Osteocyte (in vitro differentiated cells): ENCODE measurements at regions not wholly inside any gene's neighbourhood (a gene's known extent, or its start where the extent isn't known, plus 50 kb on each side); places are given as distances from the start of the nearest gene placed in this dataset.

Experiments used
- DNase-seq: peaks from one replicate; pipeline ENCODE4 v3.0.0; 2021; ENCODE audit warnings: mixed read lengths; ENCODE audit not compliant: unreplicated experiment; ENCODE audit errors: extremely low spot score
- H3K27ac Mint-ChIP-seq: one replicate; pipeline ENCODE4 v1.8.0; 2021; ENCODE audit warnings: mild to moderate bottlenecking, mixed read lengths; ENCODE audit not compliant: unreplicated experiment
- H3K27me3 Mint-ChIP-seq: one replicate; pipeline ENCODE4 v1.8.0; 2021; ENCODE audit warnings: mixed read lengths; ENCODE audit not compliant: unreplicated experiment
- H3K36me3 Mint-ChIP-seq: one replicate; pipeline ENCODE4 v1.8.0; 2021; ENCODE audit warnings: mixed read lengths; ENCODE audit not compliant: unreplicated experiment
- H3K4me1 Mint-ChIP-seq: one replicate; pipeline ENCODE4 v1.8.0; 2021; ENCODE audit warnings: mixed read lengths; ENCODE audit not compliant: unreplicated experiment
- H3K4me3 Mint-ChIP-seq: one replicate; pipeline ENCODE4 v1.8.0; 2021; ENCODE audit warnings: mild to moderate bottlenecking, moderate library complexity, mixed read lengths; ENCODE audit not compliant: unreplicated experiment
- H3K9me3 Mint-ChIP-seq: one replicate; pipeline ENCODE4 v1.8.0; 2021; ENCODE audit warnings: mixed read lengths; ENCODE audit not compliant: unreplicated experiment
- TF ChIP-seq, protein P1 (sequence below): fragments of 200-600 bp; sonication (generic); IDR thresholded peaks from 2 replicates; pipeline ENCODE4 v1.5.0; 2021; ENCODE audit warnings: antibody characterized with exemption, mild to moderate bottlenecking, moderate library complexity

DNA sequence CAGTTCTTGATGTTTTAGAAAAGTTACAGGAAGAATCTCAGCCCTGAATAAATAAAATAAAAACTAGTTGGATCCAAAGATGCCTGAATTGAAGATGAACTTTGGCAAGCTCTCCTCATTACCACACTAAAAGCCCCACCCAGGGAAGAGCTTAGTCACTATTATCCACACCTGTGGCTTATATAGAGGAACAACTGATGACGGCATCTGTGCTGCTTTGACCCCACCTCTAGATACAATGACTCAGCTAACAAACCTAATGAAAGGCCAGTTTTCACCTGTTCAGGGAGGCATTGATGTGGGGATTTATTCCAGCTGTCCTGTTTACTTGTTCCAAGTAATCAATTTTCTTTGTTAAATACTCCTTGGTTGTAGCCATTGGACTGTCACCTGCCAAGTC is 604.7 kb upstream of the EPHA6 start:
- H3K27ac Mint-ChIP-seq: no peak overlapping the region
- no peak overlapping the region for H3K4me3 Mint-ChIP-seq
- no peak for DNase-seq
- TF ChIP-seq, protein P1, sequence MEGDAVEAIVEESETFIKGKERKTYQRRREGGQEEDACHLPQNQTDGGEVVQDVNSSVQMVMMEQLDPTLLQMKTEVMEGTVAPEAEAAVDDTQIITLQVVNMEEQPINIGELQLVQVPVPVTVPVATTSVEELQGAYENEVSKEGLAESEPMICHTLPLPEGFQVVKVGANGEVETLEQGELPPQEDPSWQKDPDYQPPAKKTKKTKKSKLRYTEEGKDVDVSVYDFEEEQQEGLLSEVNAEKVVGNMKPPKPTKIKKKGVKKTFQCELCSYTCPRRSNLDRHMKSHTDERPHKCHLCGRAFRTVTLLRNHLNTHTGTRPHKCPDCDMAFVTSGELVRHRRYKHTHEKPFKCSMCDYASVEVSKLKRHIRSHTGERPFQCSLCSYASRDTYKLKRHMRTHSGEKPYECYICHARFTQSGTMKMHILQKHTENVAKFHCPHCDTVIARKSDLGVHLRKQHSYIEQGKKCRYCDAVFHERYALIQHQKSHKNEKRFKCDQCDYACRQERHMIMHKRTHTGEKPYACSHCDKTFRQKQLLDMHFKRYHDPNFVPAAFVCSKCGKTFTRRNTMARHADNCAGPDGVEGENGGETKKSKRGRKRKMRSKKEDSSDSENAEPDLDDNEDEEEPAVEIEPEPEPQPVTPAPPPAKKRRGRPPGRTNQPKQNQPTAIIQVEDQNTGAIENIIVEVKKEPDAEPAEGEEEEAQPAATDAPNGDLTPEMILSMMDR: no peak
- no peaks in the 10 kb centered on the region for H3K4me1 Mint-ChIP-seq
- H3K27me3 Mint-ChIP-seq: peaks cover 4% of the 10 kb centered on the region
- H3K9me3 Mint-ChIP-seq: peaks cover 4% of the 10 kb centered on the region
- no peaks in the 10 kb centered on the region for H3K36me3 Mint-ChIP-seq

DNA sequence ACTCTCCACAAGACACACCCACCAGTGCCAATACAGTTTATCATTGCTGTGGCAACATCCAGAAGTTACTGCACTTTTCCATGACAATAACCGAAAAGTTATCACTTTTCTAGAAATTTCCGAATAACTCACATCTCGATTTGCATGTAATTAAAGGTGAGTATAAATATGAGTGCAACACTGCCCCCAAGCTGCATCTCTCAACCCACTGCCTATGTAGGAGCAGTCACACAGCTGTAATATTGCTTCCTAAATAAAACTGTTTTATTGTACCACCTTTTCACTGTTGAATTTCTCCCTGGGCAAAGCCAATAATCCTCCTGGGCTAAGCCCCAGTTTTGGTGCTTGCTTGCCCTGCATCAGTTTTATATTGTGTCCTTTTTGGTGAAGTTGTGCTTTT is 601.0 kb upstream of the EPHA6 start:
- Mint-ChIP-seq H3K27ac (no peak overlapping the region), H3K4me3 (no peak overlapping the region), H3K9me3 (peaks cover 8% of the 10 kb centered on the region), H3K36me3 (no peaks in the 10 kb centered on the region), H3K27me3 (no peaks in the 10 kb centered on the region), H3K4me1 (no peaks in the 10 kb centered on the region)
- TF ChIP-seq, protein P1: no peak
- DNase-seq: no peak

DNA sequence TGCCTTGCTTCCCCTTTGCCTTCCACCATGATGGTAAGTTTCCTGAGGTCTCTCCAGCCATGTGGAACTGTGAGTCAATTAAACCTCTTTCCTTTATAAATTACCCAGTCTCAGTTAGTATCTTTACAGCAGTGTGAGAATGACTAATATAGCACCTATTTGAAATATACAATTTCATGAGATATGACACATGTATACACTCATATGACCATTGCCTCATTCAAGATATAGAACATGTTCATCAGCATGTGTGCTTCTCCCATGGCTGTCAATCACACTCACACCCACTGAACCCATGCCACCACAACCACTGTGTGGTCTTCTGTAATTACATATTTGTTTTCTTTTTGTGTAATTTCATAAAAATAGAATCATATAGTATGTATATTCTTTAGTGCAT is 599.5 kb upstream of the EPHA6 start:
- TF ChIP-seq, protein P1: no peak
- H3K27ac Mint-ChIP-seq: no peak overlapping the region
- no peak overlapping the region for H3K4me3 Mint-ChIP-seq
- H3K27me3 Mint-ChIP-seq: no peaks in the 10 kb centered on the region
- peaks cover 6% of the 10 kb centered on the region for H3K9me3 Mint-ChIP-seq
- H3K36me3 Mint-ChIP-seq: no peaks in the 10 kb centered on the region
- DNase-seq: no peak
- H3K4me1 Mint-ChIP-seq: no peaks in the 10 kb centered on the region

DNA sequence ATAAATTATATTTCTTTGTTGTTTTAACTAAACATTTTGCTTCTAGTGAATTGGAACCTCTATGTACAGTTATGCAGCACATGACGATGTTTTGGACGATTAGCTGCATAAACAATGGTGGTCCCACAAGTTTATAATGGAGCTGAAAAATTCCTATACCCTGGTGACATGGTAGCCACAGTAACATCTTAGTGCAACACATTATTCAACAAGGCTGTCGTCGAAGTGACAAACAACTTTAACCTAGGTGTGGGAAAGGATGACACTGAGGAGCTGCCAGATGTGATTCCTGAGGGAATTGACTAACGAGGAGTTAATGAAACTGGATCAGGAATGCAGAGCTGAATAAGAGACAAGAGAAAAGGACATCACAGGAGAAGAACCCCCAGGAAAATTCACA is 588.9 kb upstream of the EPHA6 start:
- Mint-ChIP-seq H3K36me3 (no peaks in the 10 kb centered on the region), H3K9me3 (no peaks in the 10 kb centered on the region), H3K4me3 (no peak overlapping the region), H3K4me1 (no peaks in the 10 kb centered on the region), H3K27me3 (peaks cover 2% of the 10 kb centered on the region), H3K27ac (no peak overlapping the region)
- no peak for DNase-seq
- TF ChIP-seq, protein P1: no peak

DNA sequence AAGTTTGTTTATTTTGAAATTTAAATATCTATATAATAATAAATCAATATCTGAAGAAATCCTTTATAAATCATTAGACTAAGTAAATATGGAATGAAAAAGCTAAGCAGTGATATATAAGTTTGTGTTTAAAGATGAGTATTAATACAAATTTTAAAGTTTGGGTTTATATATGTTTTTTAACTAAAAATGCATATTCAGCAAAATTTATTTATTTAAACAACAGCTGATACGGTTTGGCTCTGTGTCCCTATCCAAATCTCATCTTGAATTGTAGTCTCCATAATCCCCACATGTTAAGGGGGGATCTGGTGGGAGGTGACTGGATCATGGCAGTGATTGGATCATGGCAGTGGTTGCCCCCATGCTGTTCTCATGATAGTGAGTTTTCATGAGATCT is 580.7 kb upstream of the EPHA6 start:
- TF ChIP-seq, protein P1: no peak
- H3K9me3 Mint-ChIP-seq: no peaks in the 10 kb centered on the region
- H3K36me3 Mint-ChIP-seq: no peaks in the 10 kb centered on the region
- DNase-seq: no peak
- no peak overlapping the region for H3K4me3 Mint-ChIP-seq
- no peaks in the 10 kb centered on the region for H3K4me1 Mint-ChIP-seq
- H3K27me3 Mint-ChIP-seq: peaks cover 5% of the 10 kb centered on the region
- H3K27ac Mint-ChIP-seq: no peak overlapping the region
